Glomerular visceral epithelial cell (primary cell): ENCODE measurements at regions not wholly inside any gene's neighbourhood (a gene's known extent, or its start where the extent isn't known, plus 50 kb on each side); places are given as distances from the start of the nearest gene placed in this dataset.

Experiments
- DNase-seq: peaks from one replicate; pipeline ENCODE4 v3.0.0-alpha.2; 2016; ENCODE audit errors: extremely low spot score

DNA sequence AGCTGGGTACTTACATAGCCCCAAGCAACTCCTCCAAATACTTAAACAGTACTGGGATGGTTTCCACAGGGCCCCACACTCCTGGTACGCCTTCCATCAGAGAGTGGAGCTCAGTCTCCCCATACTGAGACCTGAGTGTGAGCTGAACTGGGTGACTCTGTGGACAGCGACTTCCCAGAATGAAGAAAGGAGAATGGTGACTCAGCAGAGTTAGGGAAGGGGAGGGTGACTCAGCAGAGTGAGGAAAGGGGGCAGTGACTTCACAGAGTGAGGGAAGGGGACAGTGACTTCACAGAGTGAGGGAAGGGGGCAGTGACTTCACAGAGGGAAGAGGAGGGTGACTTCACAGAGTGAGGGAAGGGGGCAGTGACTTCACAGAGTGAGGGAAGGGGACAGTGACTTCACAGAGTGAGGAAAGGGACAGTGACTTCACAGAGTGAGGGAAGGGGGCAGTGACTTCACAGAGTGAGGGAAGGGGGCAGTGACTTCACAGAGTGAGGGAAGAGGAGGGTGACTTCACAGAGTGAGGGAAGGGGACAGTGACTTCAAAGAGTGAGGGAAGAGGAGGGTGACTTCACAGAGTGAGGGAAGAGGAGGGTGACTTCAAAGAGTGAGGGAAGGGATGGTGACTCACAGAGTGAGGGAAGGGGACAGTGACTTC lies 141.3 kb upstream of the PITRM1 start:
- peak; percentile 41 for DNase-seq

DNA sequence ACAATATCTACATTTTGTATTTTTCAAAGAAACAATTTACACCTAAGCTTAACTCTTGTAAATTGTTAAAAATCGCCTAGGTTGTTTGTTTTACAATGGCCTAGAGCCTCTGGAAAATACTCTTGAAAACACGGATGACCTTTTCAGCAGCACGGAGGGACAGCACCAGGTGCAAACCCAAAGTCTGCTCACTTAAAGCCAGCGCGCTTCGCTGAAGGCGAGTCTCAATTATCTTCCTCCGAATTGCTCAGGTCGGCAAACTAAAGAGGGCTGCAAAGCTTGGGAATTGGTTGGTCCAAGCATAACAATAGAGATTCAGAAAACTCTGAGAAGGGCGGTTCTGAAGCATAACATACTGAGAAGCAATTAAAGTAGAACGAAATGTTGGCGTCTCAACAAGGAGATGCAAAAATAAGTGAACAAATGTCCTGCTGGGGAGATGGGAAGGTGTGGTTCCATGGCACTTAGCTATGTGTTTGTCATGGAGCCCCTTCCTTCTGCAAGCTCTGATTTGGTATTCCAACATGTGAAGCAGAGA lies 139.9 kb upstream of the PITRM1 start:
- DNase-seq = no peak

DNA sequence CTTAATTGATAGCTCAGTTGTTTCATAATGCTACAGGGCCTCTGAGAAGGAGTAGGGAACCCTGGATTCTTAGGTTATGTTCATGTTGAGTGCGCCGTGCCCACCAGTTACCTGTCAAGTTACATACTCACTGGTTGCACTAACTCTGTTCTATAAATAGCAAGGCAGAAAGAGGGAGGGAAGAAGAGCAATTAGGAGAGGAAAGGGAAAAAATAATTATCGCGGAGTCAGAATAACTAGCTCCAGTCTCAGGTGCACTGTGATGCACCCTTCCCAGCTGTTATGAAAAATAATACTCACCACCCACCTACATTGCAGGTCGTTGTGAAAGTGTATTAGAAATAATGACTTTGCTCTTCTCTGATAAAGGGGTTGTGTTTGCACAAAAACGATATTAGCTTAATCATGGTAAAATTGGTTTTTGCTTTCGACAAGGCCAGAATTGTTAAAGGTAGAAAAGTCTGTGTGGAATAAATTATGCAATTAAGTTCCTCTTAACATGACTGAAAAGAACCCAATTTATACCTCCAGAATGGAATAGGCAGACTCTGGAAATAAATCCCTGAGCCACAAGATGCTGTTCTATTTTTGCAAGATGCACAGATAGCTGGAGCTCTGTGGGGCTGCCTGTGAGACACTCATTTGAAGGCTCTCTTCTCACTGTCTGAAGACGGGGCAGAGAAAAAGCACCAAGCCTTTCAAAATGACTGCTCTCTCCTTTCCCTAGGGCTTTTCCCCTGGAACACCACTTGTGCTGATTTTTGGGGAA lies 137.6 kb upstream of the PITRM1 start:
- no peak for DNase-seq

DNA sequence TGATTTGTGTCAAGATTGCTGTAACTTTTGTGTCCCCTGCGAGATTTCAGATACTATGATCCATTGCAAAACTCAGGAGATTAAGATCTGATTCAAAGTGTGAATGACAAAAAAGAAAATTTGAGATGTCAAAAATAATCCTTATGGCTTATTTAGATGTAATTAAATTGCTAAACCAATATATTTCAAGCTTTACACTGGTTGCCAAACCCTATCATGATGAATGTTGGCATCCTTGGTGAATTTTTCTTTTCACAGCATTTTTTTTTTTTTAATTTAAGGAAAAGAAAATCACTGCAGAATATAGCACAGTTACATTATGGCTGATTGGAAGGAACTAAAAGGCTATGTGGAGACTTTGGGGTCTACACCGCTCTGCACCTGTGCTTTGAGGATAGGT lies 133.5 kb upstream of the PITRM1 start:
- no peak for DNase-seq

GRCh38 chr10:3295582-3296151 lies 123.1 kb upstream of the PITRM1 start:
- no peak for DNase-seq

DNA sequence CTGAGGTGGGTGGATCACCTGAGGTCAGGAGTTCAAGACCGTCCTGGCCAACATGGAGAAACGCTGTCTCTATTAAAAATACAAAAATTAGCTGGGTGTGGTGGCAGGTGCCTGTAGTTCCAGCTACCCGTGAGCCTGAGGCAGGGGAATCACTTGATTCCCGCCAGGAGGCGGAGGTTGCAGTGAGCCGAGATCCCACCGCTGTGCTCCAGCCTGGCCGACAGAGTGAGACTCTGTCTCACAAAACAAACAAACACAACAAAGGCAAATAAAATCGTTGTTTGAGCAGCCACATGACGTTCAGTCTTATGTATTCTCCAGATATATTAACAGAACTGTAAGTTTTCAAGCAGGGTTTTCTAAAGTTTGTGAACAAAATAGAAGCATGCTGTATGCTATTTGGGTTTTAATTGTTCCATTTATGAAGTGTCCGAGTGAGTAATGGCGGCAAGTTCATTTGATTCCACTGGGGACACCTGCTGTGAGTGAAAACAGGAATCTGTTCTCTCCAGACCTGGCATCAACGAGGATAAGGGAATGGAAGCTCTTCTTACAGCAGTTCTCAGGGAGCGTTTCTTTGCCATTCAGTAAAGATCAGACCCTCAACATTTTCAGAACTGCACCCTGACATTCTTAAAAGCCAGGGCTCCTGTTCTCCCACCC lies 122.5 kb upstream of the PITRM1 start:
- no peak for DNase-seq

GRCh38 chr10:3293581-3294431 lies 121.2 kb upstream of the PITRM1 start:
- no peak for DNase-seq

DNA sequence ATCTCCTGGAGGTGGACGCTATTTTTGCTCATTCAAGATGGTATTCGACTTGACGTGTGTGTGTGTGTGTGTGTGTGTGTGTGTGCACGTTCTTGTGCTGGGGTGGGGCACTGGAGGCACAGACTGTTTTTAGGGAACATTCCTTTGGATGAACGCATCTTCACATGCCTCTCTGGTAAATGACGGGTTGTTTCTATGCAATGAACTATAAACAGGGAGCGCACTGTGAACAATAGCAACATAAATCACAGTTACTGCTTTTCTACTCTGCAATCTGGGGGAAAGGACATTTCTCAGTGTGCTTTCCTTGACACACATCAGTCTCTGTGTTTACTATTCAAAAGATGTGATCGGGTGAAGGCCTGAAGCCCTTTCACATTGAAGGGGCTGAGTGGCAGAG lies 120.1 kb upstream of the PITRM1 start:
- DNase-seq = no peak

GRCh38 chr10:3290550-3290949 lies 118.0 kb upstream of the PITRM1 start:
- no peak for DNase-seq

GRCh38 chr10:3287572-3288445 lies 115.2 kb upstream of the PITRM1 start:
- no peak for DNase-seq

GRCh38 chr10:3282674-3283017 lies 110.1 kb upstream of the PITRM1 start:
- DNase-seq = no peak

GRCh38 chr10:3281941-3282673 lies 109.5 kb upstream of the PITRM1 start:
- no peak for DNase-seq

- no peak for DNase-seq
Observed at GRCh38 chr10:3278771-3279170, 106.2 kb upstream of the PITRM1 start.

GRCh38 chr10:3277566-3277965 lies 105.0 kb upstream of the PITRM1 start:
- DNase-seq = no peak

GRCh38 chr10:3274414-3274813 lies 101.8 kb upstream of the PITRM1 start:
- DNase-seq = no peak

GRCh38 chr10:3273966-3274365 lies 101.4 kb upstream of the PITRM1 start:
- DNase-seq = no peak

DNA sequence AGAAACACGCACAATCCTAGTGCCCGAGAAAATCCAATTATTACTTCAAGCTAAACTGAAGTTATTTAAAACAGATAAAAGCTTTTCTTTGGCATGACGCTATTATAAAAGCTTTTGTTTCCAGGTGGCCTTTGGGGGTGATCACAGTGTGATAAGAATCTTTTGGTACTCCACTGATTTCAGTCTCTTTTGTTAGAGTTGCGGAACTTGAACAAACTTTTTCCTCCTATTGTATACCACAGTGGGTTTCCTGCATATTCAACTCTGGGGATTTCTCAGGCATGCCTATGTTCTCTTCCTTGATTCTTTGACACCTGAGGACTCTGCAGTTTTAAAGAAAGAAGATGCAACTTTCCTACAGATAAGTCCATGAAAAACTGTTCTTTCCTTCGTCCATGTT lies 99.7 kb upstream of the PITRM1 start:
- DNase-seq = no peak

DNA sequence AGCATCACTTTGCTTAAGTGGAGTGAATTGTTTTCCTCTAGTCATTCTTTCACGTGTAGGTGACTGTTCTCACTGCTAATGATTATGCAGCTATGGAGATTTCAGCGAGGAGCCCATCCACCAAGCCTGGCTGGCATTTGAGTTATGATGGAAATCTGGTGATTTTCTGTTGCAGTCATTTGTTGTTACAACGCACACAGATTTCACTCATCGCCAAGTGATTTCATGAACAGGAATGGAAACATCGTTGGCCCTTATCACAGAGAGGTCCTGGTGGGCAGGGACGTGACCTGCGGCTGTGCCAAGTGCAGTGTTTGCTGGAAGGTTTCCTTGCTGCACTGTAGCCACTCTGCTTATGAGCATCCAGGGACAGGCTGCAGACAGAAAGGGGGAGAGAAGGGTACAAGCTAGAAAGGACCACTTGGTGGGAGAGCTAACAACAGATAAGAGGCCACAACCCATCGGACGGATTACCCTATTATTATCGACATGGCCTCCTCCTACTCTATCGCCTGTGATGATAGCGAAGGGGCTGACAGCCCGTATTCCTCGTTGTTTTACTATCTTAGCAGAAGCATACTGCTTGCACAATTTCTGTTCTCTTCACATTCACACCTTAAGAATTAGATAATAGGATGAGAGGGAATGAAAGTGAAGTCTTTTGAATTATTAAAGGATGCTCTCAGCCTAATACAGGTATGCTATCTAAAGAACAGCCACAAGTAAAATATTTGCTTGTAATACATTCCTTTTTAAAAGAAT lies 99.0 kb upstream of the PITRM1 start:
- DNase-seq = no peak
